ENCODE measurements at regions not wholly inside any gene's neighbourhood (a gene's known extent, or its start where the extent isn't known, plus 50 kb on each side); places are given as distances from the start of the nearest gene placed in this dataset.
"Not testable (repeated sequence)": the region's sequence is repeated elsewhere in the genome, so short reads cannot be mapped to it uniquely, and the experiment has no call there.

GRCh38 chr20:53739799-53740785, 146.5 kb upstream of the ZNF217 start:
- DNase-seq, result no peak

DNA sequence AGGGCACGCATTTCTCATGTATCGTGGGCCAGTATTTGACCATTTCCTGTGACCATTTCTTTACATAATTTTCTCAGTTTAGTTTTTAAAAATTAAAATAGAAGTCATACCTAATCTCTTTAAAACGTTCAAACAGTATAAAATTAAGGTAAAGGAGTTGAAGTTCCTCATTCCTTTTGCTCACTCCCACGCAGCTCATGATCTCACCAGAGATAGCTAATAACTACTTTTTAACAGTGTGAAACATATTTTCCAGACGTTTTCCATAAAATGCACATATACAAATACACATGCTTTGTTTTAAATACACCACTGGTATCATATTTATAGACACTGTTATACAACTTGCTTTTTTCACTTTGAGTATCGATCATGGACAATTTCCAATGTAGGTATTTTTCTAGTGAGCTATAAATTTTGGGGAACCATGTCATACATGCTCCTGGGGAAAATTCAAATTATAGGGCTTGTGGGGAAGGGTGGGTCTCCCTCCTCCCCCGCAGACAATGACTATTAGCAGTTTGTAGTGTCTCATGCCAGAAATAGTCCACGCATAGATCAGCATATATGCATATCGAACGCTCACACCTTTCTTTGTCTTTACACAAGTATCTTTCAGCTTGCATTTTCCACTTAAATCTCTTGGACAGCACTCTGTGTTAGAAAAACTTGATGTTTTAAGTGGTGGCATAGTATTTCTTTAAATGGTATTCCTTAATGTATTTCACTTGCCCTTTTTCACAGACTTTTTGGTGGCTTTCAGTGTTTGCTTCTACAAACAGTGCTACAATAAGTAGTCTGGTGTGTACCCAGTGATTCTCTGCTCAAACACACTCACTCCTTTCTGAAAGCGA, 145.5 kb upstream of the ZNF217 start:
- no peak for DNase-seq

GRCh38 chr20:53738039-53738944, 144.7 kb upstream of the ZNF217 start:
- peak in 6 of 14 donors; percentile 19 to 60 (median 38) for DNase-seq

DNA sequence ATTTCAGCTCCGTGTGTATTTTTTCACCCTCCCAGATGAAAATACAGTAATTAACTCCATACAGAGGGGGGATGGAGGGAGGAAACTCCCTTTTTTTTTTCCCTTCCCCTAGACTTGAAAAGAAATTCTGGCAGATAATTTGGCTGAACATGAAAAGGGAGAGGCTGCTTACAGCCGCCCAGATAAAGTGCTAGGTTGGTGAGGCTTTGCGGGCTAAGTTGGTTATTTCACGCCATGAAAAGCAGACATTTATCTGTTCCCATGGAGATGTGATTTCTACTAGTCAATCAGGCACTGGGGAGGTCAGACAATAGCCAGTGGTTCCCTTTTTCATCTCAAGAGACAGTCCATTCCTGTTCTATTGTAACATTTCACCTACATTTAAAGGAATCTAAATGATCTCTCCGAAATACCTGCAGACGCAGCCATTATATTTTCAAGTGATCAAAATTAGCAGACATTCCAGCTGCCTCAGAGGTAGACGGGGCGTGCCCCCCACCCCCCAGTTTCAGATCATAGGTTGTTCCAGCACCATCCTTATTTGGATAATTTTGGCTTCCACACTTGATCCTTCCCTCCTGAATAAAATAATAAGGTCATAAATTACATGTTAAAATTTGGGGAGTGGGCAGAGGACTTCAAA, 143.9 kb upstream of the ZNF217 start:
- no peak for DNase-seq

DNA sequence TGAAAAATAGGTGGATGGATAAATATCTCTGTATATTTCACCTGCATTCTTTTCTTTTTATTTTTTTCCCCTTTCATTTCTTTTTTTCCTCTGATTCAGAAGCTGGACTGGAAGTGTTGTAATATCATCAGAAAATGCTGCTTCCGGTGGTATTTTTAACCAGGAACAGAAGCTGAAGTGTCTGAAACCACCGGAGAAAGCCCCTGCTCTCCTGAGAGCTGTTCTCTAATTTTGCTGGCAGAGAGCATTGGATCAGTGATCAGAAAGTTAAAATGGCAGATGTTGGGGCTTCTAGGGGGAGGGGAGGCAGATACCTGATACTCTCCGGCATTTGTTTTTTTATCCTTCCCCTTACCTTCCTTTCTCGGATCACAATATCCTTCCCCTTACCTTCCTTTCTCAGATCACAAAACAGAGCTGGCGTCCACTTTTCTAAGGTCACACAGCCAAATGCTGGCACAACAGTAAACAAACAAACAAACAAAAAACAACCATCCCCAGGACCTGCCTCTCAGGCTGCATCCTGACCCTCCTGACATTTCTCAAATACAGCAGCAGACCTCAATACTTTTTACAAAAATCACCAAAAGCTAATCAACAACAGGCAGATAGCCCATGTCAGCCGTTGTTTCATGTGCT, 143.2 kb upstream of the ZNF217 start:
- no peak for DNase-seq

DNA sequence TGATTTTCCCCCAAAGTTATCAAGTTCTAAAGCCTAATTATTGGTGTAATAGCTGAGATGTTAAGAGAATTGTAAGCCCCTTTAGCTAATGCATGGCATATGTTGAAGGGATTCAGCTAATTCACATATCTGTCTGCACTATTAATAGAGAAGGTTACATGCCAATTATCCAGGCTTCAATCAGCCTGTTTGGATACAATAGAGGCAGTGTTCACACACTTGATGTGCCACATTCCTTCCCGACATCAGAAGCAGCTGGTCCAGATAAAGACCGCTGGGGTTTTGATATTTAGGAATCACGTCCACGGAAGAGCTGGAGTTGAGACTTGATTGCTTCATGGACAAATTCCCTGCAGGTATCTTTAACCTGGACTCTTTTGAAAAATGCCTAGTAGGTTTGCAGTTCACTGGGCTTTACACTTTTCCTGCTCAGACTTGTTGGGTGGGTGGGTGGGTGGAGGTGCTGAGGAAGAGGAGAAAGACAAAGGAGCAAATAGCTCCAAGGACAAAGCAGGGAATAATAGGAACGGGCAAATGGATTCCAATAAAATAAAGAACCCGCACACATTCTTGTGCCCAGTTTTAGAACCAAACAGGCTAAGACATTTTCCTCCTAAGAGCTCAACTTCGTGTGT, 142.6 kb upstream of the ZNF217 start:
- no peak for DNase-seq

DNA sequence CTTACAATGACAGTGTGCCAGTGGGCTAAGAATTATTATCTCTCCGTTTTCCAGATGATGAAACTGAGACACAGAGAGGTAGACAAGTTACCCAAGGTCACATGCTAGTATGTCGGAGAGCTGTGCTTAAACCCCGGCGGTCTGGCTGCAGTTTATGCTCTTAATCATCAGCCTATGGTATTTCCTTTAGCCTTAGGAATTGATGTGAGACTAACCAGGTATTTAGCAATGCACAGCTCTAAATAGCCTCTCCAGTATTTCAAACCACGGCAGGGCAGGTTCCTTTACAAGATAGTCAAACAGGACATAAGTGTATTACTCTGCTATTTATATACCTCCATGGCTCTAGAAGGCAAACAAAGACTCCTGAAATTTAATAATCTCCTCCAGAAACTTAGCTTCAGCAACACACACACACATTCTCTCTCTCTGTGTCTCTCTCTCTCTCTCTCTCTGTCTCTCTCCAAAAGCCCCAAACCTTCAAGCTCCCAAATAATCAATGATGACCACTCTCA, 142.0 kb upstream of the ZNF217 start:
- no peak for DNase-seq

DNA sequence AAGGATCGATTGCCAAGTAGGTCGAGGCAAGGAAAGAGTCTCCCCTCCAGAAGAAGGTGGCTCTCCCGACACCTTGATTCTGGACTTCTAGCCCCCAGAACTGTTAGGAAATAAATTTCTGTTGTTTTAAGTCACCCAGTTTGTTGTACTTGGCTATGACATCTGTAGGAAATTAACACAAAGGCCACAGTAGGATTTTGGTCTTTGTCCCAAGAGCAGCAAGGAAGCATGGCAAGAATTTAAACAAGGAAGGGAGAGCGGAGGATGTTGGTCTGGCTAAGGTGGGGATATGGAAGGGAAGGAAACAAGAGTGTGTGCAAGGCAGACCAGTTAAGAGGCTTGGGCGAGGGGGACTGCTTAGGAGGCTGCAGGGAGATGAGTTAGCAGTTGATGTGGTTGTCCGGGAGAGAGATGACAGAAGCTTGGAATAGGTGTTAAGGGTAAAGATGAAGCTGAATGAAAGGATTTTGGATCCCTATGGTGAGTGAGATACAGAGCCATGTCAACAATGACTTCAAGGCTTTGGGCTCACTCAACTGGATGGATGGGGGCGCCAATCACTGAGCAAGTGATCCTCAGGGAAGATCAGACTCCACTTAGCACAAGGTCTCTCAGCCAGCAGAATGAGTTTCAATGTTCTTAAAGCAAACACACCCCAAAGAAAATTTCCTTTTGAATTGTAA, 140.5 kb upstream of the ZNF217 start:
- DNase-seq, result peak in 1 of 14 donors; percentile 14

DNA sequence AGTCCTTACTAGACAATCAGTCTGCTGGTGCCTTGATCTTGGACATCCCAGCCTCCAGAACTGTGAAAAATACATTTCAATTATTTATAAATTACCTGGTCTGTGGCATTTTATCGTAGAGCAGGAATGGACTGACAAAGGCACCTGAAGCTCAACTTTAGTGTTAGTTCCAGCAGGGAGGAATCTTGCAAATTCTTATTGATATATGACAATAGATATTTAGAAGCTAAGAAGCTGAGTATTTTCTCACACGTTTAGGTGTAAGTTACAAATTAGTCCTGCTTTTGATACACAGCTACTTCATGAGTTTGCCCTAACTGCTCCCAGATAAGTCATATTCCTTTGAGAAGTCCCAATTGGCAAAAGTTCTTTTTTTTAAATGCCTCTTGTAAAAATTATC, 138.0 kb upstream of the ZNF217 start:
- DNase-seq, result no peak

- DNase-seq, result no peak
Measured at GRCh38 chr20:53728359-53728758, 134.7 kb upstream of the ZNF217 start.

DNA sequence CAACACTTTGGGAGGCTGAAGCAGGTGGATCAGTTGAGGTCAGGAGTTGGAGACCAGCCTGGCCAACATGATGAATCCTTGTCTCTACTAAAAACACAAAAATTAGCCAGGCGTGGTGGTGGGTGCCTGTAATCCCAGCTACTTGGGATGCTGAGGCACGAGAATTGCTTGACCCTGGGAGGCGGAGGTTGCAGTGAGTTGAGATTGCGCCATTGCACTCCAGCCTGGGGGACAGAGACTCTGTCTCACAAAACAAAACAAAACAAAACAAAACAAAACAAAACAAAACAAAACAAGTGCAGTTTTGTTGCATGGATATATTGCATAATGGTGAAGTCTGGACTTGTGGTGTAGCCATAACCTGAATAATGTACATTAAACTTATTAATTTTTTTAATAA, 133.6 kb upstream of the ZNF217 start:
- DNase-seq, result not testable (repeated sequence)

DNA sequence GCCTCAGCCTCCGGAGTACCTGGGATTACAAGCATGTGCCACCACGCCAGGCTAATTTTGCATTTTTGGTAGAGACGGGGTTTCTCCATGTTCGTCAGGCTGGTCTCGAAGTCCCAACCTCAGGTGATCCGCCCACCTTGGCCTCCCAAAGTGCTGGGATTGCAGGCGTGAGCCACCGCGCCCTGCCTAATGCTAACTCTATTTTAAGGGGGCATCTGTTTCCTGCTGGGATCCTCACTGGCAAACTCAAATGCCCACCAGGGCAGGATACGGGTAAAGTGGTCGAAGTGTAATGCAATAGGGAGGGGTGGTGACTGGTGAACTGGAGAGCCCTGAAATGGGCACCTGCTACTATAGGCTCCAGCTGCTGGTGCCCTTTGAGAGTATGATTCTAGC, 131.9 kb upstream of the ZNF217 start:
- no peak for DNase-seq

GRCh38 chr20:53723621-53724020, 130.0 kb upstream of the ZNF217 start:
- DNase-seq, result no peak

- DNase-seq, result no peak
Measured at GRCh38 chr20:53723045-53723444, 129.4 kb upstream of the ZNF217 start.

DNA sequence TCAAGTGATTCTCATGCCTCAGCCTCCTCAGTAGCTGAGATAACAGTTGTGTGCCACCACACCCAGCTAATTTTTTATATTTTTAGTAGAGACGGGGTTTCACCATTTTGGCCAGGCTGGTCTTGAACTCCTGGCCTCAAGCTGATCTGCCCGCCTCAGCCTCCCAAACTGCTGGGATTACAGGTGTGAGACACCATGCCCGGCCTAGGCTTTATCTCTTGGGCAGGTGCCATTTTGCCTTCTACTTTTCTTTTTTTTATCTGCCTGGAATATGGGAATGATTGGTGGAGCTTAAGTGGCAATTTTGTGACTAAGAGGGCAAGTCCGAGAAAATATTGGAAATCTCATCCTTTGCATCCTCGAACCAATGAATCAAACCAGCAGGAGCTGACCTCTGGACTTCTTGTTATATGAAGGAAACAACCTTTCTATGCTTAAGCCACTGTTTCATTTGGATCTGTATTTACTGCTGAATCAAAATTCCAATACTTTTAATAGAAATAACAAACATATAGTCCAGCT, 128.9 kb upstream of the ZNF217 start:
- no peak for DNase-seq

- not testable (repeated sequence) for DNase-seq
Measured at GRCh38 chr20:53721445-53721963, 127.9 kb upstream of the ZNF217 start.

DNA sequence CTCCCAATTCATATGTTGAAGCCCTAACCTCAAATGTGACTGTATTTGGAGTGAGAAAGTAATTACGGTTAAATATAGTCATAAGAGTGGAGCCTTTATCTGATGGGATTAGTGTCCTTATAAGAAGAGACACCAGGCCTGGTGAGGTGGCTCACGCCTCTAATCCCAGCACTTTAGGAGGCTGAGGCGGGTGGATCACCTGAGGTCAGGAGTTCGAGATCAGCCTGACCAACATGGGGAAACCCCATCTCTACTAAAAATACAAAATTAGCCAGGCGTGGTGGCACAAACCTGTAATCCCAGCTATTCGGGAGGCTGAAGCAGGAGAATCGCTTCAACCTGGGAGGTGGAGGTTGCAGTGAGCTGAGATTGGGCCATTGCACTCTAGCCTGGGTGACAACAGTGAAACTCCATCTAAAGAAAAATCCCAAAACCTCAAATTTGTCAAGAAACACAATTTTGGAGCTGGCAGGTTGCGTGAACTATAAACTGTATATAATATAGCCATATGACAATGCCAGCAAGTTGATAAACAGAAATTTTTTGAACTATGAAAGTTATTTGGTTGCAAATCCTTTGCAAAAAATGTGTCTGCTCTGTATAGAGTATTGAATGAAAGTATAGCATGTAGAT, 125.6 kb upstream of the ZNF217 start:
- not testable (repeated sequence) for DNase-seq

- DNase-seq, result no peak
Measured at GRCh38 chr20:53718142-53719021, 124.7 kb upstream of the ZNF217 start.
